Esophagus squamous epithelium (tissue), 5 donors: ENCODE measurements at regions not wholly inside any gene's neighbourhood (a gene's known extent, or its start where the extent isn't known, plus 50 kb on each side); places are given as distances from the start of the nearest gene placed in this dataset.

Experiments used
- DNase-seq: peaks from one replicate; lab custom pipeline; 2025; lab: John Stamatoyannopoulos, UW
- H3K27ac ChIP-seq, 4 donors: fragments of 200-600 bp; sonication (generic); one replicate each; pipeline ENCODE4 v1.5.1; 2016 to 2019; ENCODE audit warnings: mild to moderate bottlenecking in 1 of 4
- H3K27me3 ChIP-seq, 4 donors: fragments of 200-600 bp; sonication (generic); 1 replicate in 3 of 4; 2 replicates in 1 of 4; pipeline versions ENCODE4 v1.5.1 to v1.6.0; 2017 to 2021; ENCODE audit warnings: antibody characterized with exemption in 1 of 4
- H3K36me3 ChIP-seq, 3 donors: fragments of 200-600 bp; sonication (generic); one replicate each; pipeline ENCODE4 v1.5.1; 2016 to 2019
- H3K4me1 ChIP-seq, 3 donors: fragments of 200-600 bp; sonication (generic); one replicate each; pipeline ENCODE4 v1.5.1; 2017 to 2019
- H3K4me3 ChIP-seq, 4 donors: fragments of 200-600 bp; sonication (generic); 1 replicate in 3 of 4; 2 replicates in 1 of 4; pipeline ENCODE4 v1.5.1; 2016 to 2019; ENCODE audit warnings: mild to moderate bottlenecking in 2 of 4, moderate library complexity in 1 of 4
- H3K9me3 ChIP-seq, 3 donors: fragments of 200-600 bp; sonication (generic); one replicate each; pipeline ENCODE4 v1.5.1; 2016 to 2019
- CTCF ChIP-seq, 6 experiments: fragments of 450-650 bp in 4 of 6; fragments of 200-600 bp in 2 of 6; sonication (generic) in 2 of 6; IDR thresholded peaks; one replicate each; pipeline ENCODE4 v1.5.1; 2016 to 2019; ENCODE audit warnings: antibody characterized with exemption in 6 of 6, mild to moderate bottlenecking in 4 of 6, moderate library complexity in 4 of 6
- POLR2A ChIP-seq, 4 donors: fragments of 450-650 bp; IDR thresholded peaks; one replicate each; pipeline ENCODE4 v1.6.1; 2017; ENCODE audit warnings: antibody characterized with exemption in 4 of 4, mild to moderate bottlenecking in 4 of 4, moderate library complexity in 3 of 4
- WGBS, 2 donors: methylation state at CpG; one replicate each; pipeline ENCODE4 v1.1.5; 2018; 5-methylcytosine and 5-hydroxymethylcytosine counted together
- intact Hi-C: fragments of 100-400 bp; cut with DNase I; formaldehyde crosslinking; loops from one replicate; pipeline ENCODE4 v1.15.0; 2022
- donor health status: DM: yes; HTN: yes; CAD: no.

DNA sequence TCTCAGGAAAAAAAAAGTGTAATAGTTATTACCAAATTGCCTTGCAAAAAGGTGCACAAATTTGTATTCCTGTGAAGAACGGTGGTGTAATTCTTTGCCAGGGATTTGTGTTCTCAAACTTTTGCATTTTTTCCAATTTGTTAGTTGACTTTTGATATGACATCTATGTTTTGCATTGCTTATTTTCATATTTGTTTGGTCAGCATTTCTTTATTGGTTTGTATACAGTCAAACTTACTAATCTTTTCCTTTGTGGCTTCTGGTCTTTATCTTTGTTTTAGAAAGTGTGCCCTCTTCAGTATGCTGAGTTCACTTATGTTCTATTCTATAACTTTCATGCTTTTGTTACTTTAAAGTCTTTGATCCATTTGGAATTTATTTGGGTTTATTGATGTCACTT, 226.2 kb upstream of the ZFHX3 start:
- intact Hi-C loops = no loop called here
- Histone ChIP-seq H3K9me3 (no peaks in the 10 kb centered on the region), H3K36me3 (no peaks in the 10 kb centered on the region), H3K27ac (no peak overlapping the region), H3K4me1 (no peaks in the 10 kb centered on the region), H3K27me3 (peaks cover 0 to 3% (median 0%) of the 10 kb centered on the region in 4 donors), H3K4me3 (no peak overlapping the region)
- no peak for DNase-seq
- WGBS, 2 donors = 65 to 88% methylated on average over 1 of the region's 1 CpG
- TF ChIP-seq CTCF (IDR thresholded peaks at IDR 0.05) (no peak), POLR2A (IDR thresholded peaks at IDR 0.05) (no peak)

- DNase-seq = no peak
- H3K27me3 ChIP-seq = no peaks in the 10 kb centered on the region
- no peaks in the 10 kb centered on the region for H3K36me3 ChIP-seq
- no peaks in the 10 kb centered on the region for H3K9me3 ChIP-seq
- H3K27ac ChIP-seq = no peak overlapping the region
- H3K4me3 ChIP-seq = no peak overlapping the region
- intact Hi-C loops = no loop called here
- 45 to 47% methylated on average over 7 to 13 of the region's 14 CpGs for WGBS, 2 donors
- H3K4me1 ChIP-seq = peaks cover 0 to 7% (median 0%) of the 10 kb centered on the region in 3 donors
- TF ChIP-seq CTCF (IDR thresholded peaks at IDR 0.05) (no peak), POLR2A (IDR thresholded peaks at IDR 0.05) (no peak)
Observed at GRCh38 chr16:73268366-73268993, 220.6 kb upstream of the ZFHX3 start.

- no peak for DNase-seq
- H3K27ac ChIP-seq = no peak overlapping the region
- H3K36me3 ChIP-seq = no peaks in the 10 kb centered on the region
- TF ChIP-seq POLR2A (IDR thresholded peaks at IDR 0.05) = no peak
- TF ChIP-seq CTCF (IDR thresholded peaks at IDR 0.05) = no peak
- H3K4me1 ChIP-seq = peaks cover 0 to 7% (median 0%) of the 10 kb centered on the region in 3 donors
- no peaks in the 10 kb centered on the region for H3K27me3 ChIP-seq
- H3K4me3 ChIP-seq = no peak overlapping the region
- intact Hi-C loops = no loop called here
- WGBS, 2 donors = 66 to 80% methylated on average over 5 of the region's 5 CpGs
- H3K9me3 ChIP-seq = no peaks in the 10 kb centered on the region
Observed at GRCh38 chr16:73265935-73266334, 218.0 kb upstream of the ZFHX3 start.

- intact Hi-C loops = no loop called here
- WGBS, 2 donors = 52 to 55% methylated on average over 10 of the region's 10 CpGs
- no peak for TF ChIP-seq POLR2A (IDR thresholded peaks at IDR 0.05)
- no peak for TF ChIP-seq CTCF (IDR thresholded peaks at IDR 0.05)
- no peak overlapping the region for H3K4me3 ChIP-seq
- H3K36me3 ChIP-seq = no peaks in the 10 kb centered on the region
- no peak for DNase-seq
- no peaks in the 10 kb centered on the region for H3K9me3 ChIP-seq
- H3K4me1 ChIP-seq = peaks cover 0 to 7% (median 0%) of the 10 kb centered on the region in 3 donors
- no peak overlapping the region for H3K27ac ChIP-seq
- H3K27me3 ChIP-seq = no peaks in the 10 kb centered on the region
Observed at GRCh38 chr16:73265124-73265837, 217.4 kb upstream of the ZFHX3 start.

DNA sequence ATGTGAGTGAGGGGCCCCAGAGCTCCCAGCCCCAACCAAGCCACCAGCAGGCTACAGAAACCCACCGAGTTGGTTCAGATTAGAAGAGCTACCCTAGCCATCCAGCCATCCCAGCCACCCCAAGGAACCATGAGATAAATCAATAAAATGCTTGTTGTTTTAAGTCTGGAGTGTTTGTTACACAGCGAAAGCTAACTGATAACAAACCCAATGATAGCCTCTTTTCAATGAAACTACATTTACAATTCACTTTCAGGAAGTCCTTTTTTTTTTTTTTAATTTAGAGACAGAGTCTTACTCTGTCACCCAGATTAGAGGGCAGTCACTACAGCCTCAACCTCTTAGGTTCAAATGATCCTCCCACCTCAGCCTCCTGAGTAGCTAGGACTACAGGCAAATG, 215.0 kb upstream of the ZFHX3 start:
- intact Hi-C loops = no loop called here
- no peaks in the 10 kb centered on the region for H3K4me1 ChIP-seq
- WGBS, 2 donors = 82 to 83% methylated on average over 1 to 2 of the region's 2 CpGs
- no peak for TF ChIP-seq POLR2A (IDR thresholded peaks at IDR 0.05)
- no peak for TF ChIP-seq CTCF (IDR thresholded peaks at IDR 0.05)
- no peaks in the 10 kb centered on the region for H3K9me3 ChIP-seq
- H3K4me3 ChIP-seq = no peak overlapping the region
- no peaks in the 10 kb centered on the region for H3K27me3 ChIP-seq
- H3K27ac ChIP-seq = no peak overlapping the region
- no peak for DNase-seq
- no peaks in the 10 kb centered on the region for H3K36me3 ChIP-seq
